Loucy (cell line): ENCODE measurements at regions not wholly inside any gene's neighbourhood (a gene's known extent, or its start where the extent isn't known, plus 50 kb on each side); places are given as distances from the start of the nearest gene placed in this dataset.

Experiments
- CTCF ChIP-seq: fragments of 200-600 bp; sonication (generic); conservative IDR thresholded peaks from 2 replicates; pipeline ENCODE4 v1.5.1; 2014; ENCODE audit warnings: mild to moderate bottlenecking, antibody characterized with exemption, low read length
- EZH2phosphoT487 ChIP-seq: fragments of 200-600 bp; IDR thresholded peaks from 2 replicates; pipeline ENCODE4 v1.6.1; 2018; ENCODE audit warnings: antibody characterized with exemption, mild to moderate bottlenecking, moderate library complexity, borderline replicate concordance

GRCh38 chr4:110681381-110681780 lies 58.5 kb upstream of the PITX2 start:
- TF ChIP-seq CTCF: no peak
- TF ChIP-seq EZH2phosphoT487: no peak
